ENCODE measurements at regions not wholly inside any gene's neighbourhood (a gene's known extent, or its start where the extent isn't known, plus 50 kb on each side); places are given as distances from the start of the nearest gene placed in this dataset.

- TF ChIP-seq ESRRA (IDR thresholded peaks at IDR 0.05; ENCODE audit: low read length) = no peak
- TF ChIP-seq RAD21 (IDR thresholded peaks at IDR 0.05; ENCODE audit: insufficient read depth, low read depth, low read length) = no peak
These were observed 241.9 kb downstream of the EPHA7 start for GRCh38 chr6:93177438-93177837.

Data from GM12878 (cell line).